ENCODE measurements at regions not wholly inside any gene's neighbourhood (a gene's known extent, or its start where the extent isn't known, plus 50 kb on each side); places are given as distances from the start of the nearest gene placed in this dataset.
"Not testable (repeated sequence)": the region's sequence is repeated elsewhere in the genome, so short reads cannot be mapped to it uniquely, and the experiment has no call there.

DNA sequence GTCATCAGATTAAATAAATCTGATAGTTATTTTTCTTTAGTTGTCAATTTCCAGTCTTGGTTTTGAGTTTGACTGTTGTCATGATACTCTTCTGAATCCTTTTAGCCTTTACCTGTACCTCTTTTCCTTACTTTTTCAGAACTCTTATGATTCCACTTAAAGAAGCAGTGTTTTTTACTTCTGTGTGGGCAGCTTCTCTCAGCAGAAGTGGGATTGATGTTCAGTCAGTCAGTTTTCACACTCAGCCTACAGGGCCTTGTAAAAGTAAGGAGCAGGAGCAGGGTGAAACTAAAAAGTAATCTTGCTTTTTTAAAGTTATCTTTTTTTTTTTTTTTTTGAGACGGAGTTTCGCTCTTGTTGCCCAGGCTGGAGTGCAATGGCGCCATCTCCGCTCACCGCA, 75.1 kb downstream of the HAUS1 start:
- no peak for DNase-seq (ENCODE audit: low read depth in 2 of 2, low spot score in 1 of 2)

DNA sequence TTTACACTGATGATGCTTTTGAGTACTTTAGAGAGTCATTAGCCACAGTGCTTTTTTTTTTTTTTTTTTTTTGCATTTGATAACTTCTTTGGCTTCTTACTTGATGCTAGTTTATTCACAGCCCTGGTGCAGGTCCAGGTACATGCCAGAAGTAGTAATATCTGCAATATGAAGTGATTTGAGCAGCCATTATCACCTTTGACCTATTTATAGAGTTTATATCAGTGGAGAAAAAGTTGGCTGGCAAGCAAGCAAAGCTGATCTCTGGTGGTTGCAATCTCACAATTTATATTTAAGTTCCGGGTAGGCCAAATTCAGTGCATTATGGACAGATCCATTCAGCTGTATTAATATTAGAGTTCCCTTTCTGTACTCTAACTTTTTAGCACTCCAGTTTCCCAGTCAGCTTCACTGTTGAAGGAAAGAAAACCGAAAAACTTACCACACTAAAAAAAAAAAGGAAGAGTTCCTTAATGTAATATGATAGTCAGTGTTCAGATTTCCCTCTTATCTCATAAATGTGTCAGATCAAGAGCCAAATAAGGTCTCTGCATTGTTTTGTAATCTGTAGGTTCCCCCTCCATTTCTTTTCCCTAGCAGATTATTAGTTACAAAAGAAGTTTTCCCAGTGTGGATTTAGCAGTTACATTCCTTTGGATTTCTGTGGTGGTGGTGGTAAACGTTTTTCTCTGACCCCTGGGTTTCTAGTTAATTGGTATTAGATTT, 78.6 kb downstream of the HAUS1 start:
- no peak for DNase-seq (ENCODE audit: low read depth in 2 of 2, low spot score in 1 of 2)

DNA sequence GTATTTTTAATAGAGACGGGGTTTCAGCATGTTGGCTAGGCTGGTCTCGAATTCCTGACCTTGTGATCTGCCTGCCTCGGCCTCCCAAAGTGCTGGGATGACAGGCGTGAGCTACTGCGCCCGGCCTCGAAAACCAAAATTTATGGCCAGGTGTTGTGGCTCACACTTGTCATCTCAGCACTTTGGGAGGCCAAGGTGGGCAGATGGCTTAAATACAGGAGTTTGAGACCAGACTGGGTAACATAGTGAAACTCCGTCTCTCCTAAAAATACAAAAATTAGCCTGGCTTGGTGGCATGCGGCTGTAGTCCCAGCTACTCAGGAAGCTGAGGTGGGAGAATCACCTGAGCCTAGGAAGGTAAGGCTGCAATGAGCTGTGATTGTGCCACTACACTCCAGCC, 80.1 kb downstream of the HAUS1 start:
- DNase-seq (ENCODE audit: low read depth in 2 of 2, low spot score in 1 of 2), result not testable (repeated sequence)

DNA sequence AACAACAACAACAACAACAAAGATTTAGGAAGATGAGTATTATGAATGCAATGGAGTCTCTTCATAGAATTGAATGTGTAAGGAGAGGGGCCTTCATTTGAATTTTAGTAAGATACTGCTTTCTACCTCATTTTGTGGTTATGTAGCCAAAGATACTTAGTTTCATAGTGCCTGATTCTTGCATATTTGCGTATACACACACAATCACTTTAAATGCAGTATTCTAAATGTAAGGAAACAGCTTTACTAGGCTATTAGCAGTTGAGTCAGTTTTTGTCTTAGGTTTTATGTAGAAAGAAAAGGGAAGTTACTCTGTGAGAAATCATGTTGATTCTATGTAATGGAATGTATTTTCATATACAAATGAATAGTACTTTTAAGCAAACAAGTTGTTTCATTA, 80.5 kb downstream of the HAUS1 start:
- no peak for DNase-seq (ENCODE audit: low read depth in 2 of 2, low spot score in 1 of 2)

DNA sequence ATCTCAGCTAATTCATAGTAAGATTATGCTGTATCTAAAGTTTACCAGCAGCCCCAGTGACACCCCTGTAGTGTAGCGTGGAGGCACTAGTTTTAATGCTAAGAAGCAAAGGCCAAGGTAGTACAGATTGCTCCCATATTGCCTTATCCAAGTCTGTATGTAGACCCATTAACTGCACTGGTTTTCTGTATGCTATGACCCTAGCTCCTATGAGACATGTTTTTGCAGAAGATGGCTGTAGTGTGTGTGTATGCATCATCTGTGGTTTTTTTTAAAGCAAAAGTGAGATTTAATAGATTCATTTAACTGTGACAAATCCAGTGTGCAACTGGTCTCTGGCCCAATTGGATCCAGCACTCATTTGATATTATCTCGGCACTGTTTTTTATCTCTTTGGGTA, 86.5 kb downstream of the HAUS1 start:
- DNase-seq (ENCODE audit: low read depth in 2 of 2, low spot score in 1 of 2), result no peak

DNA sequence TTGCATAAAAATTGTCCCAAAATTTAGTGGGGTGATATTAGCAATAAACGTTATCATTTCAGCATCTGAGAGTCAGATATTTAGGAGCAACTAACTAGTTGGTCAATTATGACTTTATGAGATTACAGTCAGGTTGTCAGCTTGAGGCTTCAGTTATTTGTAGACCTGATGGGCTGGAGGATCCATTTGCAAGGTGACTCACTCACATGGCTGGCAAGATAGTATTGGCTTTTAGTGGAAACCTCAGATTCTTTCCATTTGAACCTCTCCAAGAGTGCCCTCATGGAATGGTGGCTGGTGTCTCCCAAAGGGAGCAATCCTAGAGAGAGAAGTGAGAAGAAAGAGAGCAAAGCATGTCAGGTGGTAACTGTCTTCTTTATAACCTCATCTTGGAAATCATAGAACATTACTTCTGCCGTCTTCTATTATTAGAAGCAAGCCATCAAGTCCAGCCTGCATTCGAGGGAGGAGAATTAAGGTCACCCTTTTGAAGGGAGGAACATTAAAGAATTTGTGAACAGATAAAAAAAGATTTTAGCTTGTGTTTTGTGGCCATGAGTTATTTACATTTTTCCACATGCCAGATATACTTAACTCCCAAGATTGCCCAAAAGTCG, 92.5 kb downstream of the HAUS1 start:
- no peak for DNase-seq (ENCODE audit: low read depth in 2 of 2, low spot score in 1 of 2)

DNA sequence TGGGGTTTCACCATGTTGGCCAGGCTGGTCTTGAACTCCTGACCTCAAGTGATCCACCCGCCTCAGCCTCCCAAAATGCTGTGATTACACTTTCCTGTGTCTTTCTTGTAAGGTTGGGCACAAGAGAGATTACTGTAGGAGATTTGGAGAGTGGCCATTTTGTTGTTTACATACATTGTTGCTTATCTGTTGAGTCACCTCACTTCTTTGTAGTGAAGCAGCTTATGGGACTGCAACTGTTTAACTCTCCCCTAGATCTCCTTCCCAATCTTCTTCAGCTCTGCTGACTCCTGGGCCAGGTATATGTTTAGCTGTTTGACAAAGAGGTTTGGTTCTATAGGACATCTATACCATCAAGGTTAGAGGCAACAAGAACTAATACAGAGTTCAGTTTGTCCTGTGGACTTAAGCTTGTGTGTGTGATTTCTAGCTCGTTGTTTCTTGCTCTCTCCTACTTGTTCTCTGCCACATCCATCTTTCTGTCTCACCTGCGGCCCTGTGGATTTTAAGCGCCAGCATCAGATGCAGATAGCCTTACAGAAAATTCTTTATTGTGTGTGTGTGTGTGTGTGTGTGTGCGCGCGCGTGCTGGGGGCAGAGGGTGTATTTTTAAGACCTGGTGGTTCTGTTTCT, 95.4 kb downstream of the HAUS1 start:
- no peak for DNase-seq (ENCODE audit: low read depth in 2 of 2, low spot score in 1 of 2)

DNA sequence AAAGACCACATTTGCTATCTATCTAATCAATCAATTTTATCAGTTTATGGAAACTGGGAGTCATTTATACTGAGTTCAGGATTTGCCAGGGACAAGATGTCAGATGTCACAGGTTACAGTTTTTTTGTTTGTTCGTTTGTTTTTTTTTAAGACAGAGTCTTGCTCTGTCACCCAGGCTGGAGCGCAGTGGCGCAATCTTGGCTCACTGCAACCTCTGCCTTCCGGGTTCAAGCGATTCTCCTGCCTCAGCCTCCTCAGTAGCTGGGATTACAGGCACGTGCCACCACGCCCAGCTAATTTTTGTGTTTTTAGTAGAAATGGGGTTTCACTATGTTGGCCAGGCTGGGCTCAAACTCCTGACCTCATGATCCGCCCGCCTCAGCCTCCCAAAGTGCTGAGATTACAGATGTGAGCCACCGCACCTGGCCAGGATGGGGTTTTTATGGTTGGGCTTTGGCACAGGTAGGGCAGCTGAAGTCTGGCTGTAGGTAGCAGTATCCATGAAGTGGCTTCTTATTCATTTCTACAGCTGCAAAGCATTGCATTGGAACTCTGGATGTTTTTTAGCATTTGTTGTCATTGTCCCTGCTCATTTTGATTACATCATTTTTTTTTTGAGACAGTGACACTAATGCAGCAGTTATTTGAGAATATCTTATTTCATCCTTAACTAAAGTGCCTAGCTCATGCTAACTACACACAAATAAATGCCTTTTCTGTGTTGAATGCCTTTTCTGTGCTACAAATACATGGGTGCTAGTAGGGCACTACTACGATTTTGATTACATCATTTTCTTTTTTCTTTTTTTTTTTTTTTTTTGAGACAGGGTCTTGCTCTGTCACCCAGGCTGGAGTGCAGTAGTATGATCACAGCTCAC, 96.2 kb downstream of the HAUS1 start:
- not testable (repeated sequence) for DNase-seq (ENCODE audit: low read depth in 2 of 2, low spot score in 1 of 2)

DNA sequence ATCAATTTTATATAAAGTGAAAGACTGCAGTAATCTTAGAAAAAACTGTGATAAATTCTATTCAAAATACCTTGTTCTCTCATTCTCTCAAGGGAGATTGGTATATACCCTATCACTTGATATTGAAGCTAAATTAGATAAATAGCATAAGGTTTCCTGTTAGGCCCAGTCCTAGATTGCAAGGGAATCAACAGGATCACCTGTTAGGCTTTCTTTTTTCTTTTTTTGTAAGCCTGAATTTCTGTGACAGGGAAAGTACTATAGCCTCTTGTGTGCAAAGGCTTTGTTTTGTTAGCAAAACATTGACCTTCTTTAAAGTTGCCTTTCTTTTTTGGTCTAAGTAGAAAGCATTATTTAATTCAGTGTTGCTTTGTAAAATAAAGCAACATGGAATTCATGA, 100.0 kb downstream of the HAUS1 start:
- no peak for DNase-seq (ENCODE audit: low read depth in 2 of 2, low spot score in 1 of 2)

DNA sequence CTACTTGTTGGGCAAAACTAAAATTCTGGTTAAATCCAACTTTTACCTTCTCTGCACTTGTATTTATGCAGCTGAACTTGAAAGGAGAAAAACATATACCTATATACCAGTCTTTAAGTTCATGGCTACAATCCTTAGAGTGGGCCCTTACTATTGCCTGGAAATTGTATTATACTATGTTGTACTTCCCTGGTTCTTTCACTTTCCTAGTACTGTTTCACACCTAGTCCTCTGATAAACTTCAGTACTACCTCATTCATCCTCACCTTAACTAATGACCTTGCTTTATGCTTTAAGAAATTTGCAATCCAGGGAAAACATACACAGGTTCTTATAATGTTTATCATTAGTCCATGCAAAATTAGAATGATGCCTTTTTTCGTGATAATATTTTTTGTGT, 103.8 kb downstream of the HAUS1 start:
- no peak for DNase-seq (ENCODE audit: low read depth in 2 of 2, low spot score in 1 of 2)

DNA sequence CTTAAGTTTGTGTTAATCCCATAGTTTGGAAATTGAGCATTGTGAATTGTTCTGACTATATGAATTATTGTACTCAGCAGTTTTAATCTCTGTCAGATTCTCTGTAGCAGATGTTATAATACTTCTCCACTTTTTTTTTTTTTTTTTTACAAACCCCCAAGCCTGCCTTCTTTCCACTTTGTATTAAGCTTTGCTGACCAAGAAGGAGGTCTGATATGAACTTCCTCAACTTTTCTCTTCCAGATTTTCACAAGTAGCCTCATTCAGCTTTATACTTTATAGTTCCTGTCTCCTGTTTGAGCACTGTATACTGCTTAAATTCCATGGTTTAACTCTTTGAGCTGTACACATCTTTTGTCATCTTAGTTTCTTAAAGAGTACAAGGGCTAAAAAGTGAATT, 105.0 kb downstream of the HAUS1 start:
- DNase-seq (ENCODE audit: low read depth in 2 of 2, low spot score in 1 of 2), result no peak

DNA sequence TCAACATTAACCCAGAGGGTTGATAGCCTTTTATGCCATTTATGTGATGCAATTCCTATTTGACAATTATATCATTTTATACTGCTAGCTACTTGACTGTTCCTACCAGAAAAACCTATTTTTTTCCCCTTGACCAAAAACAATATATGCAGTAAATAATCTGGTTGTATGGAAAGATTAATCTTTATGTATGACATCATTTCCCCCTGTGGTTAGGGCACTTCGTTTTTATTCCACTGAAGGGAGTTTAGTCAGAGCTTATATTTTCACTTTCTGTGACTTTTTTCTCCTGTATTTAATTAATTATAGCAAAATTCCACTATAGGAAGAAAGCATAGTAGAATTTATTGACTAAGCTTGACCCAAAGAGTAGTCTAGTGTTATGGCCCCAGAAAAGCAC, 107.6 kb downstream of the HAUS1 start:
- DNase-seq (ENCODE audit: low read depth in 2 of 2, low spot score in 1 of 2), result no peak

DNA sequence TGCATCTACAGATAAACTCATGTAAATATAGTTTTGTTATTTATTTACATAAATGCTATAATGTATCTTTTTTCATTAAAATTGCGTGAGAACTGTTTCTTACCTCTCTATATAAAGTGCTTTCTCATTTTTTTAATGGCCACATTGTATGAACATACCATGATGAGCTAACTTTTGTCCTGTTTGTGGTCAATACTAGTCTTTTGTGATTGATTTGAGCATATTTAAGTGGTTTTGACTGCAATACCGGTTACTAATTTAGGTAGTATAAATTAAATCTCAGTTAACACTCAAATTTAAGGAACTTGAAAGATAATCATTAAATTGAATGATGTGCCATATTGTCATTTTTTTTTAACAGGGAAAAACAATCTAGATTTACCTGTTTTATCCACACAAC, 108.2 kb downstream of the HAUS1 start:
- no peak for DNase-seq (ENCODE audit: low read depth in 2 of 2, low spot score in 1 of 2)

DNA sequence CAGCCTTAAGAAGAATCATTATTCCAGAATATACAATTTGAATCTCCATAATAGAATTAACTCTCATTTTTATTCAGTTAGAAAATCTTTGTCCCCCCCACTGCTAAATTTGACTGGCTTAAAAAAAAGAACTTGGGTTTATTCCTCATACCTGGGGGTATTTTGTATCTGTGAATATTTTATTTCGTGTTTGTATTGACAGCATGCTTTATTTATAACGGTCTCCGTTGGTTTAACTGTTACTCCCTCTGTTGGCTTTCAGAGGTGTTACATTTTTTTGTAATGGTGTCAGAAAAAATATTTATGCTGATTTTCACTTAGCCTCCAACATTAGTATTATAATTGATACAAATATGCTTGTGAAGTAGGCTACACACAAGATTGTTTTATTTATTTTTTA, 109.1 kb downstream of the HAUS1 start:
- DNase-seq (ENCODE audit: low read depth in 2 of 2, low spot score in 1 of 2), result no peak

DNA sequence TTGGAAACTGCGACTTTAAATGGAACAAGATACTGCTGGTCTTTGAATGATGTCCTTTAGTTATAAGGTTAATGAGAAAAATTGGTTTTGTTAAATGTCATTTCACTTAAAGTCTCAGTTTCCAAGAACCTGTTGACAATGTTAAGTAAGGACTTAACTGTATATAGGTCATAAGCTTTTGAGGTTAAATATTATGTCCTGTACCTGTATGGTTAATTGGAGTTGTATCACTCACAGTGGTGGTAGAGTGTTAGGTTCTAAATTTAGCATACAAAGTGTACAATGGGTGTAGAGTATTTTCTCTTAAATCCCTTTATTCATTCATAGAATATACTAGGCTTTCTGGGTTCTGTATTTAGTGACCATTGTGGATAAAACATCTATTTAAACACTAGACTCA, 110.2 kb downstream of the HAUS1 start:
- DNase-seq (ENCODE audit: low read depth in 2 of 2, low spot score in 1 of 2), result no peak

DNA sequence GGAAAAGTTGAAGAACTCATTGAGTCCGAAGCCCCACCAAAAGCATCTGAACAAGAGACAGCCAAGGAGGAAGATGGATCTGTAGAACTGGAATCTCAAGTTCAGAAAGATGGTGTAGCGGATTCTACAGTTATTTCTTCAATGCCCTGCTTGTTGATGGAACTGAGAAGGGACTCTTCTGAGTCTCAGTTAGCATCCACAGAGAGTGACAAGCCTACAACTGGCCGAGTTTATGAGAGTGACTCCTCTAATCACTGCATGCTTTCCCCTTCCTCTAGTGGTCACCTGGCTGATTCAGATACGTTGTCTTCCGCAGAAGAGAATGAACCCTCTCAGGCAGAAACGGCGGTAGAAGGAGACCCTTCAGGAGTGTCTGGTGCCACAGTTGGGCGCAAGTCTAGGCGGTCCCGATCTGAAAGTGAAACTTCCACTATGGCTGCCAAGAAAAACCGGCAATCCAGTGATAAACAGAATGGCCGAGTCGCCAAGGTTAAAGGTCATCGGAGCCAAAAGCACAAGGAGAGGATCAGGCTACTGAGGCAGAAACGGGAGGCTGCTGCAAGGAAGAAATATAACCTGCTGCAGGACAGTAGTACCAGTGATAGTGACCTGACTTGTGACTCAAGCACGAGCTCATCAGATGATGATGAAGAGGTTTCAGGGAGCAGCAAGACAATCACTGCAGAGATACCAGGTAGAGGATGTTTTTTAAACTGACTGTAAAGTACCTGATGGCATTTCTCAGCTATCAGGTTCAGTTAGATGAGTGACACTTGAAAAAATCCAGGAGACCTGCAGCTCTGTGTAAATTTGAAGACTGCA, 111.9 kb downstream of the HAUS1 start:
- no peak for DNase-seq (ENCODE audit: low read depth in 2 of 2, low spot score in 1 of 2)

DNA sequence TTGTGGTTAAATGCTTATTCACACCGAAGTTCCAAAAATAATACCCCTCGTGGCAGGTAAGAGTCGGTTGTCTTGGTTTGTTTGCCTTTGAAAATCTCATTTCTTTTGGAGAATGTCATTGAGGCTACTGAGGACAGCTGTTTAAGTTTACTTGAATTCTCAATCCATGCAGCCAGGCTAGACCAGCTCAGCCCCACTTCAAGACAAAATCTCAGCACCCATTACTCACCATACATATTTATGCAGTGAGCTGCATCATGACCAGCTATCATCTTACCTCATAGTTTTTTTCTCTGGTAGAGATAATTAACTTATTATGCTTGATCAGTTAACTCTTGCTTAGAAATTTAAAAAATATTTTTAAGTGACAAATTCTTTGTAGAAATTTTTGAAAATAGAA, 115.9 kb downstream of the HAUS1 start:
- DNase-seq (ENCODE audit: low read depth in 2 of 2, low spot score in 1 of 2), result no peak

DNA sequence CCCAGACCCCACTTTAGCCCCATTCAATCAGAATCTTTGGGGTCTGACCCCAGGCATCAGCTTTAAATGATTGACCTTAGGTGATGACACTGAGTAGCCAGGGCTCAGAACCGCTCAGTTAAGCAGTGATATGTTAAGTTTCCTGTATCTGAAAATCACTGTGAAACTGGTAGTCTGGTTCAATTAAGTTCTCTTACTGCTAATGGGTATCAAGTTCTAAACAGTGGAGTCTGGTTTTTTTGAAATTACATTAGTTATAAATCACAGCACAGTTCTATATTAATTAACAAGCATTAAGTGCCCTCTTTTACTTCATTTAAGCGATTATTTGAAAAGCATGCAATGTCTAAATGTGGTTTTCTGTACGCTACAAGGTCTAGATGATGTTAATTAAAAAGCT, 117.9 kb downstream of the HAUS1 start:
- no peak for DNase-seq (ENCODE audit: low read depth in 2 of 2, low spot score in 1 of 2)

DNA sequence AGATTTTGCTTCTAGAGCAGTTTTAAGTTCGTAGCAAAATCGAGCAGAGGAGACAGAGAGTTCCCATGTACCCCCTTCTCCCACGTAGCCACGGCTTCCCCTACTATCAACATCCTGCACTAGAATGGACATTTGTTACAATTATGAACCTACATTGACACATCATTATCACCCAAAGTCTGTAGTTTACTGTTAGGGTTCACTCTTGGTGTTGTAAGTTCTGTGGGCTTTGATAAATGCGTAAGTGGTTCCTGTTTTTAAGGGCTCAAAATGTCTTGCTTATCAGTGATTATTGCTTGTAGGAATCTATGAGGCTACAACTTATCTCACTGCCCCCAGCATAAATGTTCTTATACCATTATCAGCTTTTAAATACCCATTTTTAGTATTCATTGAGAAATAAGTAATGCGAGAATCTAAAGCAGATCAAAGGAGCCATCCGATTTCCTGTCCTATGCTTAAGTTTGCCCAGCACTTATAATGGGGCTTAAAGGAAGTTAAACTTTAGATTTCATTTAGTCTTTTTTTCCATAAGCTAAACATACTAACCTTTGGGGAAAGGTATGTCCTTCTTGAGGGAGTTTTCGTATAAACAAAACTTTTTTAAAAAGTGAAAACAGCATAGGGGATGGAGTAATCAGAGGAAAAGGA, 118.7 kb downstream of the HAUS1 start:
- no peak for DNase-seq (ENCODE audit: low read depth in 2 of 2, low spot score in 1 of 2)

DNA sequence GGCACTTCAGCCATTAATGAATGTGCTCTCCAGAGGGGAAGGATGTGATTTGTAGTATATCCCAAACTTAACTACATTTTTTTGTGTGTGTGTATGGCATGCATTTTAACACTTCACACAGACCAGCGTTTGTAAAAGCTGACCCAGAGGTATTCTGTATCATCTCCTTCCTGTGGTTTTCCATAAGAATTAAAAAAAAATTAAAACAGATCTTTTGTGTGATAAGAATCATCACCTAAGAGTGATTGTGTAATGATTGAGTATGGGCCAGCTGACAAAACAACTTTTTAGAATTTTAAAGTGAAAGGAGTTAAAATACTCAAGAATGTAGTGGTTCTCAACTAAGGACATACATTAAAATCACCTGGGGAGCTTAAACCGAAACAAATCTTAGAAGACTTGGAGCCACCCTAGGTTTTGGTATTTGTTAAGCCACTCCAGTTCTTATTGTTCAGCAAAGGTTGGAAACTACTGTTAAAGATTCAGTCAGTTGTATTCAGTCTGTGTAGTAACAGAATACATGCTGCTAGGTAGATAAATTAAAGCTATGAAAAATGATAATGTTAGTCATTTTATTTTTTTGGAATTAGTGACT, 120.1 kb downstream of the HAUS1 start:
- DNase-seq (ENCODE audit: low read depth in 2 of 2, low spot score in 1 of 2), result no peak

Measured in stimulated activated CD8-positive, alpha-beta memory T cell treated with anti-CD3 and anti-CD28 coated beads, Interleukin-4, amount 100 ng/mL, for 1 hour (primary cell).